Central memory CD4-positive, alpha-beta T cell (primary cell): ENCODE measurements at regions not wholly inside any gene's neighbourhood (a gene's known extent, or its start where the extent isn't known, plus 50 kb on each side); places are given as distances from the start of the nearest gene placed in this dataset.

ENCODE experiments used
- DNase-seq: peaks from one replicate; pipeline ENCODE4 v3.0.0; 2022

GRCh38 chr17:33481652-33482051 is 188.6 kb upstream of the ASIC2 start:
- DNase-seq, result no peak

DNA sequence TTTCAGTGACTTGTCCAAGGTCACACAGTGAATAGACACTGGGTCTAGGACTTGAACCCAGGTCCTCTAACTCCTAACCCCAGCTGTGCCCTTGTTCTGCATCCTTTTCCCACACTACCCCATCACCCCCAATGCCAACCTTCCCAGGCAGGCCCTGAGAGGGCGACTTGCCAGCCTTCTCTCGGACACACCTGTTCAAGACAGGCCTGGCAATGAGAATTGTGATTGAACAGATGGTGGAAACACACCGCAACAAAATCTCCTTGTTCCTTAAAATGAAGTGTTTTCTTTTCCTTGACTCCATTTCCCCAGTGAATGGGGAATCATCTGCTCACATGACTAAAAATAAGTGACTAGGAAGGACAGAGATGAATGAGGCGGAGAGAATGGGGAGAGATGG is 189.5 kb upstream of the ASIC2 start:
- DNase-seq, result no peak

DNA sequence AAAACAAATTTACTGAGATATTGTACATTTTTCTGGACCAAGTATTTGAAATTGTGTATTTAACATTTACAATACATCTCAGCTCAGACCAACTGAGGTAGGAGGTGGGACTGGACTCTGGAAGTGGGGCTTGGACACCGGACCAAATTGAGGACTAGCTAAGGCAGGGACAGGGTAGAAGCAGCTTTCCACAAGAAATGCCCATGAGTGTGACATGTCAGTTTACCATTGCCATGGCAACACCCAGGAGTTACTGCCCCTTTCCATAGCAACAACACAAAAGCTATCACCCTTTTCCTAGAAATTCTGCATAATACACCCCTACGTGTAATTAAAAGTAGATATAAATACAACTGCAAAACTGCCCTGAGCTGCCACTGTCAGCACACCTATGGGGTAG is 191.5 kb upstream of the ASIC2 start:
- DNase-seq, result no peak

DNA sequence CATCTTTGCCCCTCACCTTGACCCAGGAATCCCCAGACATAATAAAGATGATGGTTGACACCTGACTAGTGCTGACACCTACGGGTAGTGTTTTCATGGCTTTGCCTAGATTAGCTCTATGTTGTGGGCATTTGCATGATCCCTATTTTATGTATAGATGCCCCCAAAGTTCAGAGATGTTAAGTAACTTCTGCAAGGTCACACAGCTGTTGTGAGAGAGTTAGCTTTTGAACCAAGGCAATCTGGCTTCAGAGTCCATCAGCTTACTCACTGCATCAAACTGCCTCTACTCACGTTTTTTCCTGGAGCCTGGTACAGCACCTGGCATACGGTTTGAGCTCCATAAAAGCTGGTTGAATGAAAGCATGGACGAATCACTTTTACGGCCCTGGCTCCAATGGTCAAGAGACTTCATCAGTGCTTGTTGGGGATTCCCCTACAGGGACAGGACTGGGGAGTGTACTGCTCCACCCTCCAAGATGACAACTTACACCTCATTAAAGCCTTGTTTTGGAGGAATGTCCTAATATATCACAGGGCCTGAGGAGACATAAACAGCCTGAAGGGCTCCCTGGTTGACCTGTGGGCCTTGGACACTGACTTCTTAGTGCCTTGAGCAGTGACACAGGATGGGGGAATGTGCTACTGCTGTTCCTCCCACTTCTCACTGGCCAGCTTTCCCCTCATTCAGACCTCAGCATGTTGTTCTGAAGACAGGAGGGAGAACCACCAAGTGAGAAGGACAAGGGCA is 193.2 kb upstream of the ASIC2 start:
- DNase-seq, result no peak

DNA sequence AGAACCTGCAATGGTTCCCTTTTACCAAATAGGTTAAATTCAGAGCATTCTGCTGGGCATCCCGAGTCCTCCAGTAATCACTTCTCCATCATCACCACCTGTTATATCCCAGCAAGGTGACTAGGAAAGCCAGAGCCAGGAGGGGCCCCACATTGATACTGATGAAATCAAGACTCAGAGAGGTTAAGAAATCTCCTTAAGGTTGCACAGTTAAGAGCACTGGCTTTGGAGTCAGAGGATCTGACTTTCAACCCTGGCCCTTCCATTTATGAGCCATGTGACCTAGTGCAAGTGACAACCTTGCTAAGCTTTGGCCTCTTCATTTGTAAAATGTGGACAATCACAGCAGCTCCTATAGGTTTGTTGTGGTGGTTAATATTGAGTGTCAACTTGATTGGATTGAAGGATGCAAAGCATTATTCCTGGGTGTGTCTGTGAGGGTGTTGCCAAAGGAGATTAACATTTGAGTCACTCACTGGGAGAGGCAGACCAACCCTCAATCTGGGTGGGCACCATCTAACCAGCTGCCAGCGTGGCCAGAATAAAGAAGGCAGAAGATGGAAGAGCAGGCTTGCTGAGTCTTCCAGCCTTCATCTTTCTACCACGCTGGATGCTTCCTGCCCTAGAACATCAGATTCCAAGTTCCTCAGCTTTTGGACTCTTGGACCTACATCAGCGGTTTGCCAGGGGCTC is 194.2 kb upstream of the ASIC2 start:
- no peak for DNase-seq

DNA sequence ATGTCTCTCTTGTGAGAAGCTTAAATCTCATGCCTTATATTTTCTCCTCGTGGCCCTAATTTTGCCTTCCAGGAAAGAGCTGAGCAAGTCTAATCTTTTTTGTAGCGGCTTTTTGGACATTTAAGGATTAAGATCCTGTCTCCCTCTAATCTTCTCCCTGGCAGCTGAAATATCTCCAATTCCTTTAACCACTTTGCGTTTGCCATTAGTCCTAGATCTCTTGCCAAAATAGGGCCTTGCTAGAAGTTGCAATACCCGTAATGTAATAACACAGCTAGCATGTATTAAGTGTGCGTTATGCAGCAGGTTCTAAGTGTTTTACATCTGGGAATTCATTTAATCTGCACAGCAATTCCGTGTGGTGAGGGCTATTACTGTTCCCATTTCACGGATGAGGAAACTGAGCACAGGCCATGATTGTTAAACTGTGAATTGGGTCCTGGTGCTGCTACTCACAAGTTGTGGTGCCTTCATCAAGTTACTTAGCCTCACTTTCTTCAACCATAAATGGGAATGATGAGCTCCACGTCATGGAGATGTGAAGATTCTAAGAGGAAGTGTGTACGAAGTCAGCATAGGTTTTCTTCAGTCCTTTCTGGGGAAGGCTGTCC is 198.9 kb upstream of the ASIC2 start:
- DNase-seq, result no peak

GRCh38 chr17:33492731-33493265 is 199.7 kb upstream of the ASIC2 start:
- no peak for DNase-seq

- no peak for DNase-seq
These were observed 200.5 kb upstream of the ASIC2 start for GRCh38 chr17:33493566-33493965.

- no peak for DNase-seq
These were observed 201.1 kb upstream of the ASIC2 start for GRCh38 chr17:33494151-33494550.

DNA sequence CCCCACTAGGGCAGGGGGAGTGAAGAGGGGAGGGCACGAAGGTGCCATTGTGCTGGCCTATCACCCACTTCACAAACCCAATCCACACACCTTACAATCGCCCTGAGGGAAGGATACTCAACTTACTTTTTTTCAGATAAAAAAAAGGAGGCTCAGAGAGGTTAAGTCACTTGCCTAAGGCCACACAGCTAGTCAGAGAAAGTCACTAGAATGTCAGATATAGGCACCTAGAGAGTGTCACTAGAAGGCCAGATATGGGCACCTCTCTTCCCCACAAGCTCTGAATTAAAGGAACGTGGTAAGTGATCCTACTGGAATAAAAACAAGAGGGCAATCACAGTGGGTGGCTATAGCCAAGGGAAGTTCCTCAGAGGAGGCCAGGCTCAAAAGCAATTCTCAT is 204.5 kb upstream of the ASIC2 start:
- no peak for DNase-seq

- no peak for DNase-seq
These were observed 205.0 kb upstream of the ASIC2 start for GRCh38 chr17:33498069-33498468.

GRCh38 chr17:33499040-33499439 is 205.9 kb upstream of the ASIC2 start:
- no peak for DNase-seq

- no peak for DNase-seq
These were observed 207.1 kb upstream of the ASIC2 start for GRCh38 chr17:33500151-33500550.

GRCh38 chr17:33501185-33501584 is 208.1 kb upstream of the ASIC2 start:
- DNase-seq, result no peak

DNA sequence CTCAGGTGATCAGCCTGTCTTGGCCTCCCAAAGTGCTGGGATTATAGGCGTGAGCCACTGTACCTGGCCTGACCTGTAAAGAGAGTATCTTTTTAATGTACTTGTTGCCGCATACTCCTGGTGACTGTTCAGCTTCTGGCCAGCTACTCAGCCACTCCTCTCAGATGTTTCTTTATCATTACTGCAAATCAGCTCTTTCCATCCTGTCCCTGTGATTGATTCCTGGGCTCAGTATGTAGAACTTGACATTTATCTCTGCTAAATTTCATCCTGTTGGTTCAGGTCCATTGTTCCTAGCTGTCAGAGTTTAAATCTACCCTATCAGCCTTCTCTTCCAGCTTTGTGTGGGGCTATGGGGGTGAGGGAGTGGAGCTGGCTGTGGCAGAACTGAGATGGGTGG is 211.5 kb upstream of the ASIC2 start:
- DNase-seq, result no peak

DNA sequence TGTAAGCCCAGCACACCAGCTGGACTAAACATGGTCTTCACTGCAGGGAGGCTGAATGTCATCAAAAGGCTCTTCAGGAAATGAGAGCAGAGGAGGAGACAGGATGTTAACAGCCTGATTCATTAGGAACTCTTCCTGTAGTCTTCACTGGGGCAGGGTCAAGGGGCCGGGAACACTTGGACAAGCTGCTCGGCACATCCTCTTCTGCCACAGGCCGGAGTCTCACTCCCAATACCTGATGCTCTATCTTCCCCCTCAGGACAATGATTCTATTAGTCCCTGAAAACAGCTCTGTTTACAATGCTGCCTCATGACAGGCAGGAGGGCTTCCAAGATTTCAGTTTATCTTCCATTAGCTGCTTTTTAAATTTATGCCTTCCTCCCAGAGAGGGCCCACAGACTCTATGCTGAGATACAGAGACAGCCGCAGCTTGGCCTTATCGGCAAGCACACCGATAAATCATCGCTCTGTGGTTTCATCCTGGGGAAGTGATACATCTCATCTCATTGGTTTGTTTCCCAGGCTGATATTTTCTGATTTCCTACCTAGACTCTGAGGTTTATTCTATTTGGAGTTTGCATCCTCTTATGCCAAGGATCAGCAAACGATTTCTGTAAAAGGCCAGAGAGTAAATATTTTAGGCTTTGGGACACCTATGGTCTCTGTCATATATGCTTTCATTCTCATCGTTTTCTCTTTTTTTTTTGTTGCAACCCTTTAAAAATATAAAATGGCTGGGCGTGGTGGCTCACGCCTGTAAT is 214.0 kb upstream of the ASIC2 start:
- DNase-seq, result no peak

- DNase-seq, result no peak
These were observed 215.1 kb upstream of the ASIC2 start for GRCh38 chr17:33508215-33508614.

DNA sequence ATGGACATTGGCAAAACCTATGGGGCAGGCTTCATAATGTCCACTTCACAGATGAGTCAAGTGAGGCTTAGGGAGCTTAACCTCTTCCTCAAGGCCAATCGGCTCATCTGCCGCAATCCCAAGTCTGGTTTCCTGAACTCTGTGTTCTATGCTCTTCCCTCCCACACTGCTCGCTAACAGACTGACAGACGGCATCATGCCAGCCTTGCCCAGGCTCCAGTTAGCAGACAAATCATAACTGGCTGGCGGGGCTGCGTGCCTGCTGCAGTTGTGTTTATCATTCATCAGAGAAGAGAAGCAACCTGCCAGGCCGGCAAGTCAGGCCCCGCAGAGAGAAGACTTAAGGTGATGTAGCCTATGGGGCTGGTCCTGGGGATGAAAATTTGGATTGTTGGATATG is 216.2 kb upstream of the ASIC2 start:
- no peak for DNase-seq

- no peak for DNase-seq
These were observed 218.6 kb upstream of the ASIC2 start for GRCh38 chr17:33511670-33512069.

GRCh38 chr17:33512113-33512512 is 219.0 kb upstream of the ASIC2 start:
- DNase-seq, result no peak

GRCh38 chr17:33513769-33514168 is 220.7 kb upstream of the ASIC2 start:
- DNase-seq, result no peak

DNA sequence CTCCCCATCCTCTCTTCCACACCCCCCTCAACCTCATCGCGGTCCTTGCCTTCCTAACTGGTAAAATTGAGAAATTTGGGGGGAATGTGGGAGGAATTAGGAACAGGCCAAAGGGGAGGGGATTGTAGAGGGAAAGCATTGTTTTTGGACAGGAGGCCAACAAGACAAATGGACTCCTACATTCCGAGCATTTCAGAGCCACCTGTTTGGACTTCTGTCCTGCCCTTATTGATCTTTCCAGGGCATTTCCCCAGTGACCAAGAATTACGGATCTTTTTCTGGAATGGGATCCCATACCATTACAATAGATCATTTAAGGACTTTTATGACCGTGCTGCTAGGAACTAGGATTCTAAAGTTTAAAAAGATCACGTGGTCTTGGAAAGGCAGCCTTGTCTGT is 221.3 kb upstream of the ASIC2 start:
- no peak for DNase-seq

DNA sequence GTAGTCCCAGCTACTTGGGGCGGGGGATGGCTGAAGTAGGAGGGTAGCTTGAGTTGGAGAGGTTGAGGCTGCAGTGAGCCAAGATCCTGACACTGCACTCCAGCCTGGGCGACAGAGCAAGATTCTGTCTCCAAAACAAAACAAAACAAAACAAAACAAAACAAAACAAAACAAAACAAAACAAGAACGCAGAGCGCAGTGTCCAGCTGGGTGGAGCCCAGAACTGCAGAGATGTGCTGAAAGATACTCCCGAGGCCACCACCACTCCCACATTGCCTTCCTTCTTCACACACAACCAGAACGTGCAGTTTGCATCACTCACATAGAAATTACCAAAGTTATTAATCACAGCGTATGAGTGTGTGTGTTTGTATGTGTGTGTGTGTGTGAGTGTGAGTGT is 222.9 kb upstream of the ASIC2 start:
- DNase-seq, result no peak
